ENCODE measurements at regions not wholly inside any gene's neighbourhood (a gene's known extent, or its start where the extent isn't known, plus 50 kb on each side); places are given as distances from the start of the nearest gene placed in this dataset.

DNA sequence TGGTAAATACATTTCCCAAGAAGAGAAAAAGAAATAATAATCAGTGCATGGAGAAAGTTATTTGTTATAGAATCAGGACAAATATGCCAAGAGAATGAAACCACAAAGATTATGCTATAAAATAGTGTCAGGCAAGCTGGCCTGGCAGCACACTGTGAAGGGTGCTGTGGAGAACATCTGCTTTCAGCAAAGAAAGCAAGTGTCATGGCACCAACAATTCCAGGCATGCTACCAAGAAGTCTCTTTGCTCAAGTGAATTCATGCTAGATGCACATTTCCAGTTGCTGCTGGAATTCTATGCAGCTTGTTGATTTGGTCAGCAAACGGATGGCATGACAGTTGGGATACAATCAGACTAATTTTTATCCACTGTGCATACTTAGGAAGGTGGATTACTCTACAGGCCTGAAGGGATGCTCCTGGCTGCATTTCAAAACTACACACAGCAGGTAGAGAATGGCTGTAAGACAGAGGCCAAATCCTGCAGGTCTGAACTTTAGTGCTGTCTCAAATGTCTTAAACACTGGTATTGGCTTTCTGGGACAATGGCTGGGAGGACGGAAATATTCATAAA is 154.6 kb upstream of the FAT1 start:
- 82 to 91% methylated on average over 2 of the region's 2 CpGs for WGBS, 2 donors
- intact Hi-C loops (cut with DNase I) = no loop called here

DNA sequence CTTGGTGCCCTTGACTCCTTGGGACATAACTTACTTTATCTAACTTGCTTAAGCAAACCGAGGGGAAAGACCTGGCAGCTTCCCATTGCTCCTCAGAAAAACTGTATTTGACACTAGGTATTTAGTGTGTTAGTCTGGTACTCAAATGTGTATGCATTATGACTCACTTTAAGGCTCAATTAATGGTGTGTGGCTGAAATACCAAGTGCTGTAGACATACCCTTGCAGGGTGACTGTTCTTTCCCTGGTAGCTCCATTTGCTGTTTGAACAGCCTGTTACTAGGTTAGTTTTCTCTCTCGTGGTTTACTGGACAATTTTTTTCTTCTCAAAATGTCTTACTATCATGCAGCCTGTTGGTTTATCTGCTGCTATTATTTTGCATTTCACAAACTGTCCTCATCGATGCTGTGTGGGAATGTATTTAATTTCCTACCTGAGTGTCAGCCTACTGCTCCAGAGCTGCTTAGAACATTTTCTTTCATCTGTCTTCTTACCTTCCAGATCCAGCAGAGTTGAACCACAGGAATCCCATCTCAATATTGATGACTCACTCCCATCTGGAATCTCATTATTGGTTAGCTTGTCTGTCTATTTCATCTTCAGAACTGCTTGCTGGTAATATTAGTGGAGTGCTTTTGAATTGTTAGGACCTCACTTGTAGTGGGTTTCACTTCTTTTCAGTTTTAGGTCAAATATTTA is 158.0 kb upstream of the FAT1 start:
- H3K4me1 ChIP-seq = no peaks in the 10 kb centered on the region
- ATAC-seq (no peak), DNase-seq (no peak)
- no peaks in the 10 kb centered on the region for H3K9me3 ChIP-seq
- H3K4me3 ChIP-seq = no peak overlapping the region
- TF ChIP-seq POLR2A (IDR thresholded peaks at IDR 0.05) = no peak
- TF ChIP-seq, protein P1, sequence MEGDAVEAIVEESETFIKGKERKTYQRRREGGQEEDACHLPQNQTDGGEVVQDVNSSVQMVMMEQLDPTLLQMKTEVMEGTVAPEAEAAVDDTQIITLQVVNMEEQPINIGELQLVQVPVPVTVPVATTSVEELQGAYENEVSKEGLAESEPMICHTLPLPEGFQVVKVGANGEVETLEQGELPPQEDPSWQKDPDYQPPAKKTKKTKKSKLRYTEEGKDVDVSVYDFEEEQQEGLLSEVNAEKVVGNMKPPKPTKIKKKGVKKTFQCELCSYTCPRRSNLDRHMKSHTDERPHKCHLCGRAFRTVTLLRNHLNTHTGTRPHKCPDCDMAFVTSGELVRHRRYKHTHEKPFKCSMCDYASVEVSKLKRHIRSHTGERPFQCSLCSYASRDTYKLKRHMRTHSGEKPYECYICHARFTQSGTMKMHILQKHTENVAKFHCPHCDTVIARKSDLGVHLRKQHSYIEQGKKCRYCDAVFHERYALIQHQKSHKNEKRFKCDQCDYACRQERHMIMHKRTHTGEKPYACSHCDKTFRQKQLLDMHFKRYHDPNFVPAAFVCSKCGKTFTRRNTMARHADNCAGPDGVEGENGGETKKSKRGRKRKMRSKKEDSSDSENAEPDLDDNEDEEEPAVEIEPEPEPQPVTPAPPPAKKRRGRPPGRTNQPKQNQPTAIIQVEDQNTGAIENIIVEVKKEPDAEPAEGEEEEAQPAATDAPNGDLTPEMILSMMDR (IDR thresholded peaks at IDR 0.05) = no peak
- H3K36me3 ChIP-seq (replicated peaks in 1 of 2; ENCODE audit: insufficient read depth in 1 of 2, low read depth in 2 of 2) = no peaks in the 10 kb centered on the region
- intact Hi-C loops (cut with DNase I) = no loop called here
- H3K27me3 ChIP-seq = no peaks in the 10 kb centered on the region
- 47 to 50% methylated on average over 3 of the region's 3 CpGs for WGBS, 2 donors
- no peak overlapping the region for H3K27ac ChIP-seq

More for the DNA sequence above, 154.6 kb upstream of the FAT1 start:
- no peaks in the 10 kb centered on the region for H3K36me3 ChIP-seq (replicated peaks in 1 of 2; ENCODE audit: insufficient read depth in 1 of 2, low read depth in 2 of 2)
- H3K27me3 ChIP-seq = no peaks in the 10 kb centered on the region
- H3K9me3 ChIP-seq = no peaks in the 10 kb centered on the region
- DNase-seq (no peak), ATAC-seq (no peak)
- TF ChIP-seq, protein P1 (IDR thresholded peaks at IDR 0.05) = no peak
- TF ChIP-seq POLR2A (IDR thresholded peaks at IDR 0.05) = no peak
- no peak overlapping the region for H3K4me3 ChIP-seq
- no peaks in the 10 kb centered on the region for H3K4me1 ChIP-seq
- H3K27ac ChIP-seq = no peak overlapping the region

DNA sequence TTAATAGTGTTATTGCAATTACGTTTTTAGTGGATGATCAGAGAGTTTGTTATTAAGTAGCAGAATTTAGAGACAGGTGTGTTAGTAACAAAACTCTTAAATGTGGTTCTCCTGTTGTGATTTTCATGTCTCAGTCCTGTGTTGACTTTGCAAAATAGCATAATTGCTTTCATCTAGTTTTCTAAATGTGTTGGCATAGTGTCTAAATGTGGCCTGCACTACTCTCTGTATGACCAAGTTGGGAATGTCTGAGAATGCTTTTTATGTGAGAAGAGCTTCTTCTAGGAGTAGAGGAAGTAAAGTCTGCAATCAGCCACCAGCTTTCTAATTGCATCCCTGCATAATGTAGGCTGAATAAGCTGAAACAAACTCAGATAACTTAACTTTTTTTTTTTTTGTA is 158.6 kb upstream of the FAT1 start:
- WGBS, 2 donors = 79 to 83% methylated on average over 1 of the region's 1 CpG
- intact Hi-C loops (cut with DNase I) = no loop called here
- no peak overlapping the region for H3K27ac ChIP-seq
- no peaks in the 10 kb centered on the region for H3K36me3 ChIP-seq (replicated peaks in 1 of 2; ENCODE audit: insufficient read depth in 1 of 2, low read depth in 2 of 2)
- TF ChIP-seq POLR2A (IDR thresholded peaks at IDR 0.05) = no peak
- TF ChIP-seq, protein P1 (IDR thresholded peaks at IDR 0.05) = no peak
- no peak for ATAC-seq
- no peaks in the 10 kb centered on the region for H3K27me3 ChIP-seq
- no peak overlapping the region for H3K4me3 ChIP-seq
- no peak for DNase-seq
- H3K9me3 ChIP-seq = no peaks in the 10 kb centered on the region
- no peaks in the 10 kb centered on the region for H3K4me1 ChIP-seq

DNA sequence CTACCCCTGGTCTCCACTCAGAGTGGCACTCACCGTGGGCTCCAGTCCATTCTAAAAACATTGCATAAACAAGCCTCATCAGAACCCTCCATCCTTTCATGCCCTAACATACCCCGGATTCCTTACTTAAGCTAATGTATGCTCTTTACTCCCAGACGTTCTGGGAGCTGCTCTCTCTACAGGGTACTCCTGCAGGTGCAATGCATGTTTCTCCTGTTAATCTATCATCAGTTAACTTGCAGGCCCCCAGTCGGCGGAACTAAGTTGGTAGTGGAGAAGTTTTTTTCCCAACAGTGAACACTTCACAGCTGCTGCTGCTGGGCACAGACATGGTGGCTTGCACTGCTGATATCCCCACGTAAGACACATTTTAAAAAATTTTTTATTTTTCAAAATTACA is 161.6 kb upstream of the FAT1 start:
- no peak for ATAC-seq
- intact Hi-C loops (cut with DNase I) = no loop called here
- no peak overlapping the region for H3K27ac ChIP-seq
- no peaks in the 10 kb centered on the region for H3K9me3 ChIP-seq
- no peaks in the 10 kb centered on the region for H3K36me3 ChIP-seq (replicated peaks in 1 of 2; ENCODE audit: insufficient read depth in 1 of 2, low read depth in 2 of 2)
- TF ChIP-seq POLR2A (IDR thresholded peaks at IDR 0.05) = no peak
- TF ChIP-seq, protein P1 (IDR thresholded peaks at IDR 0.05) = peak in 1 of 7 experiments; percentile 30
- WGBS, 2 donors = 37 to 52% methylated on average over 6 of the region's 6 CpGs
- peak in 1 of 4 donors; percentile 29 for DNase-seq
- H3K4me3 ChIP-seq = no peak overlapping the region
- no peaks in the 10 kb centered on the region for H3K4me1 ChIP-seq
- no peaks in the 10 kb centered on the region for H3K27me3 ChIP-seq

DNA sequence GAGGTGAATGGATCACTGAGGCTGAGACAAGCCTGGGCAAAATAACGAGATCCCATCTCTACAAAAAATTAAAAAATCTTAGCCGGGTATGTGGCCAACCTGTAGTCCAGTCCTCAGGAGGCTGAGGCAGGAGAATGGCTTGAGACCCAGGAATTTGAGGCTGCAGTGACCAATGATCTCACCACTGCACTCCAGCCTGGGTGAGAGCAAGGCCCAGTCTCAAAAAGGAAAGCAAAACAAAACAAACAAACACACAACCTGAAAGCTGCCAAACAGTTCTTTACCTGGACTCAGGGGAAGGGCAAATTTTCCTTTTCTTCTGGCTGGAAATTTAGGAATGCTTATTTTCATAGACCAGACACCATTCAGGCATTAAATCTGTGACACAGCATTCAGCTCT is 163.1 kb upstream of the FAT1 start:
- DNase-seq (no peak), ATAC-seq (no peak)
- TF ChIP-seq, protein P1 (IDR thresholded peaks at IDR 0.05) = no peak
- no peak for TF ChIP-seq POLR2A (IDR thresholded peaks at IDR 0.05)
- 82 to 90% methylated on average over 2 of the region's 2 CpGs for WGBS, 2 donors
- H3K4me1 ChIP-seq = no peaks in the 10 kb centered on the region
- no peak overlapping the region for H3K4me3 ChIP-seq
- H3K9me3 ChIP-seq = no peaks in the 10 kb centered on the region
- H3K27ac ChIP-seq = no peak overlapping the region
- no peaks in the 10 kb centered on the region for H3K36me3 ChIP-seq (replicated peaks in 1 of 2; ENCODE audit: insufficient read depth in 1 of 2, low read depth in 2 of 2)
- no peaks in the 10 kb centered on the region for H3K27me3 ChIP-seq
- intact Hi-C loops (cut with DNase I) = no loop called here

All from body of pancreas (tissue), 4 donors.